ENCODE measurements at regions not wholly inside any gene's neighbourhood (a gene's known extent, or its start where the extent isn't known, plus 50 kb on each side); places are given as distances from the start of the nearest gene placed in this dataset.

- TF ChIP-seq, protein P1, sequence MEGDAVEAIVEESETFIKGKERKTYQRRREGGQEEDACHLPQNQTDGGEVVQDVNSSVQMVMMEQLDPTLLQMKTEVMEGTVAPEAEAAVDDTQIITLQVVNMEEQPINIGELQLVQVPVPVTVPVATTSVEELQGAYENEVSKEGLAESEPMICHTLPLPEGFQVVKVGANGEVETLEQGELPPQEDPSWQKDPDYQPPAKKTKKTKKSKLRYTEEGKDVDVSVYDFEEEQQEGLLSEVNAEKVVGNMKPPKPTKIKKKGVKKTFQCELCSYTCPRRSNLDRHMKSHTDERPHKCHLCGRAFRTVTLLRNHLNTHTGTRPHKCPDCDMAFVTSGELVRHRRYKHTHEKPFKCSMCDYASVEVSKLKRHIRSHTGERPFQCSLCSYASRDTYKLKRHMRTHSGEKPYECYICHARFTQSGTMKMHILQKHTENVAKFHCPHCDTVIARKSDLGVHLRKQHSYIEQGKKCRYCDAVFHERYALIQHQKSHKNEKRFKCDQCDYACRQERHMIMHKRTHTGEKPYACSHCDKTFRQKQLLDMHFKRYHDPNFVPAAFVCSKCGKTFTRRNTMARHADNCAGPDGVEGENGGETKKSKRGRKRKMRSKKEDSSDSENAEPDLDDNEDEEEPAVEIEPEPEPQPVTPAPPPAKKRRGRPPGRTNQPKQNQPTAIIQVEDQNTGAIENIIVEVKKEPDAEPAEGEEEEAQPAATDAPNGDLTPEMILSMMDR (IDR thresholded peaks at IDR 0.05) = no peak
- TF ChIP-seq POLR2A (IDR thresholded peaks at IDR 0.05) = no peak
Measured at GRCh38 chr10:62577666-62578291, 203.6 kb downstream of the ZNF365 start.

Data from body of pancreas (tissue), 4 donors.